EH (cell line): ENCODE measurements at regions not wholly inside any gene's neighbourhood (a gene's known extent, or its start where the extent isn't known, plus 50 kb on each side); places are given as distances from the start of the nearest gene placed in this dataset.
A peak's percentile ranks its signal among the peaks of the same experiment; 100 is the strongest.

Experiments
- DNase-seq: peaks from one replicate; pipeline ENCODE4 v3.0.0-alpha.2; 2015; ENCODE audit warnings: low read depth

GRCh38 chr6:113560908-113561307 is 296.2 kb upstream of the MARCKS start:
- peak; percentile 85 for DNase-seq

- no peak for DNase-seq
These were observed 294.9 kb upstream of the MARCKS start for GRCh38 chr6:113562248-113562647.

- peak; percentile 97 for DNase-seq
These were observed 292.6 kb upstream of the MARCKS start for GRCh38 chr6:113564371-113565171.

GRCh38 chr6:113565306-113565705 is 291.8 kb upstream of the MARCKS start:
- peak; percentile 80 for DNase-seq

GRCh38 chr6:113570161-113570560 is 287.0 kb upstream of the MARCKS start:
- peak; percentile 58 for DNase-seq

GRCh38 chr6:113570641-113571040 is 286.5 kb upstream of the MARCKS start:
- DNase-seq, result no peak

- DNase-seq, result no peak
These were observed 283.0 kb upstream of the MARCKS start for GRCh38 chr6:113574147-113574546.

GRCh38 chr6:113576310-113576709 is 280.8 kb upstream of the MARCKS start:
- no peak for DNase-seq

GRCh38 chr6:113578691-113579090 is 278.5 kb upstream of the MARCKS start:
- no peak for DNase-seq

- no peak for DNase-seq
These were observed 272.4 kb upstream of the MARCKS start for GRCh38 chr6:113584767-113585166.

- DNase-seq, result no peak
These were observed 271.9 kb upstream of the MARCKS start for GRCh38 chr6:113585246-113585645.

- peak; percentile 83 for DNase-seq
These were observed 270.6 kb upstream of the MARCKS start for GRCh38 chr6:113586413-113587077.

GRCh38 chr6:113587078-113587699 is 270.0 kb upstream of the MARCKS start:
- DNase-seq, result no peak

GRCh38 chr6:113588646-113589045 is 268.5 kb upstream of the MARCKS start:
- DNase-seq, result peak; percentile 32

- DNase-seq, result peak; percentile 40
These were observed 265.0 kb upstream of the MARCKS start for GRCh38 chr6:113591896-113592827.

- DNase-seq, result no peak
These were observed 262.4 kb upstream of the MARCKS start for GRCh38 chr6:113594726-113595125.

- DNase-seq, result peak; percentile 98
These were observed 261.2 kb upstream of the MARCKS start for GRCh38 chr6:113595911-113596376.

GRCh38 chr6:113596387-113597230 is 260.5 kb upstream of the MARCKS start:
- DNase-seq, result peak; percentile 69

- peak; percentile 50 for DNase-seq
These were observed 259.9 kb upstream of the MARCKS start for GRCh38 chr6:113597231-113597583.

GRCh38 chr6:113598786-113599185 is 258.4 kb upstream of the MARCKS start:
- peak; percentile 15 for DNase-seq

- peak; percentile 59 for DNase-seq
These were observed 257.7 kb upstream of the MARCKS start for GRCh38 chr6:113599444-113599843.
